ENCODE measurements at regions not wholly inside any gene's neighbourhood (a gene's known extent, or its start where the extent isn't known, plus 50 kb on each side); places are given as distances from the start of the nearest gene placed in this dataset.
"Not testable (repeated sequence)": the region's sequence is repeated elsewhere in the genome, so short reads cannot be mapped to it uniquely, and the experiment has no call there.

- H3K4me3 ChIP-seq (ENCODE audit: low read length) = no peak overlapping the region
- DNase-seq (ENCODE audit: low read depth) = no peak
- TF ChIP-seq, protein P1, sequence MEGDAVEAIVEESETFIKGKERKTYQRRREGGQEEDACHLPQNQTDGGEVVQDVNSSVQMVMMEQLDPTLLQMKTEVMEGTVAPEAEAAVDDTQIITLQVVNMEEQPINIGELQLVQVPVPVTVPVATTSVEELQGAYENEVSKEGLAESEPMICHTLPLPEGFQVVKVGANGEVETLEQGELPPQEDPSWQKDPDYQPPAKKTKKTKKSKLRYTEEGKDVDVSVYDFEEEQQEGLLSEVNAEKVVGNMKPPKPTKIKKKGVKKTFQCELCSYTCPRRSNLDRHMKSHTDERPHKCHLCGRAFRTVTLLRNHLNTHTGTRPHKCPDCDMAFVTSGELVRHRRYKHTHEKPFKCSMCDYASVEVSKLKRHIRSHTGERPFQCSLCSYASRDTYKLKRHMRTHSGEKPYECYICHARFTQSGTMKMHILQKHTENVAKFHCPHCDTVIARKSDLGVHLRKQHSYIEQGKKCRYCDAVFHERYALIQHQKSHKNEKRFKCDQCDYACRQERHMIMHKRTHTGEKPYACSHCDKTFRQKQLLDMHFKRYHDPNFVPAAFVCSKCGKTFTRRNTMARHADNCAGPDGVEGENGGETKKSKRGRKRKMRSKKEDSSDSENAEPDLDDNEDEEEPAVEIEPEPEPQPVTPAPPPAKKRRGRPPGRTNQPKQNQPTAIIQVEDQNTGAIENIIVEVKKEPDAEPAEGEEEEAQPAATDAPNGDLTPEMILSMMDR (conservative IDR thresholded peaks at IDR 0.05; ENCODE audit: low read length) = no peak
These were observed 56.9 kb upstream of the PRR5 start for GRCh38 chr22:44645083-44645482.

DNA sequence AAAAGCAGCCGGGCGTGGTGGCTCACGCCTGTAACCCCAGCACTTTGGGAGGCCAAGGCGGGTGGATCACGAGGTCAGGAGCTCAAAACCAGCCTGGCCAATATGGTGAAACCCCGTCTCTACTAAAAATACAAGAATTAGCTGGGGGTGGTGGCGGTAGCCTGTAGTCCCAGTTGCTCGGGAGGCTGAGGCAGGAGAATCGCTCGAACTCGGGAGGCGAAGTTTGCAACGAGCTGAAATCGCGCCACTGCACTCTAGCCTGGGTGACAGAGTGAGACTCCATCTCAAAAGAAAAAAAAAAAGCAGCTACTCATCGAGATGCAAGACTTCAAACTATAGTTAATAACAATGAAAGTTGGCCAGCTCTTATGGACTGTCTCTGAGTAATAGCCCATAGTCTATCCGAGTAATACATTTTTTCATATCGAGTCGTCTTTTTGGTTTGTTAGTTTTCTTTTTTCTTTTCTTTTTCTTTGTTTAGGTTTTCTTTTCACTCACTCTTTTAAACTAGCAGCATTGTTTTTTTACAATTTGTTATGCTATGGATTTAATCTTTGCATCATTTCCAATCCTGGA, 58.4 kb upstream of the PRR5 start:
- H3K4me3 ChIP-seq (ENCODE audit: low read length) = not testable (repeated sequence)
- DNase-seq (ENCODE audit: low read depth) = peak; percentile 19

GRCh38 chr22:44642096-44642644, 59.8 kb upstream of the PRR5 start:
- DNase-seq (ENCODE audit: low read depth) = no peak
- no peak overlapping the region for H3K4me3 ChIP-seq (ENCODE audit: low read length)
- TF ChIP-seq, protein P1 (conservative IDR thresholded peaks at IDR 0.05; ENCODE audit: low read length) = no peak

GRCh38 chr22:44640618-44641155, 61.3 kb upstream of the PRR5 start:
- TF ChIP-seq, protein P1 (conservative IDR thresholded peaks at IDR 0.05; ENCODE audit: low read length) = no peak
- DNase-seq (ENCODE audit: low read depth) = no peak

DNA sequence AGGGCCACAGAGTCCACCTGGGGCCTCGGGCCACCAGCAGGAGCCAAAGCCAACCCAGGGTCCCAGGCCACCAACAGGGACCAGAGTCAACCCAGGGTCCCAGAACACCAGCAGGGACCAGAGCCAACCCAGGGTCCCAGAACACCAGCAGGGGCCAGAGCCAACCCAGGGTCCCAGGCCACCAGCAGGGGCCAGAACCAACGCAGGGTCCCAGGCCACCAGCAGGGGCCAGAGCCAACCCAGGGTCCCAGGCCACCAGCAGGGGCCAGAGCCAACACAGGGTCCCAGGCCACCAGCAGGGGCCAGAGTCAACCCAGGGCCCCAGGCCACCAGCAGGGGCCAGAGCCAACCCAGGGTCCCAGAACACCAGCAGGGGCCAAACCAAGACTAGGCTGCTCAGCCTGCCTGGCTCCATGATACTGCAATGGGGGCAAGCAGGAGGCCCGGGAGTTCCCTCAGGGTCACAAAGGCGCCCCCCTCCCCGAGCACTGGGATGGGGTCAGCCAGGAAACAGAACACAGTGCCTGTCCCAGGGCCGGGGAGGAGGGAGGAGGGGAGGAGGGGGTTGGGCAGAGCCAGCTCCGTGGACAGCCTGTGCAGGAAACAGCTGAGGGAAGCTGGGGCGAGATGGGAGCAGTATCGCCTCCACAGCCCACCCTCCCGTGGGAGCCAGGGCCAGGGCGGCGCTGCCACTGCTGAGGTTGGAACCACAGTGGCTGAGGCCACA, 62.0 kb upstream of the PRR5 start:
- DNase-seq (ENCODE audit: low read depth) = no peak
- no peak overlapping the region for H3K4me3 ChIP-seq (ENCODE audit: low read length)
- TF ChIP-seq, protein P1 (conservative IDR thresholded peaks at IDR 0.05; ENCODE audit: low read length) = no peak

More at GRCh38 chr22:44640618-44641155, 61.3 kb upstream of the PRR5 start:
- H3K4me3 ChIP-seq (ENCODE audit: low read length) = no peak overlapping the region

- DNase-seq (ENCODE audit: low read depth) = peak; percentile 73
- TF ChIP-seq, protein P1 (conservative IDR thresholded peaks at IDR 0.05; ENCODE audit: low read length) = no peak
- no peak overlapping the region for H3K4me3 ChIP-seq (ENCODE audit: low read length)
These were observed 62.8 kb upstream of the PRR5 start for GRCh38 chr22:44638971-44639760.

- H3K4me3 ChIP-seq (ENCODE audit: low read length); DNase-seq (ENCODE audit: low read depth): not testable (repeated sequence)
These were observed 65.3 kb upstream of the PRR5 start for GRCh38 chr22:44636502-44637206.

DNA sequence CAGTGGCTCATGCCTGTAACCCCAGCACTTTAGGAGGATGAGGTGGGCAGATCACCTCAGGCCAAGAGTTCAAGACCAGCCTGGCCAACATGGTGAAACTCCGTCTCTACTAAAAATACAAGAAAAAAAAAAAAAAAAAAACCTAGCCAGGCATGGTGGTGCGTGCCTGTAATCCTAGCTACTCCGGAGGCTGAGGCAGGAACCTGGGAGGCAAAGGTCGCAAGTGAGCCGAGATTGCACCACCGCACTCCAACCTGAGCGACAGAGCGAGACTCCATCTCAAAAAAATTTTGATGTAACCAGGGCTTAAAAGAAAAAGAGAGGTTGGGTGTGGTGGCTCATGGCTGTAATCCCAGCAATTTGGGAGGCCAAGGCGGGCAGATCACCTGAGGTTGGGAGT, 66.4 kb upstream of the PRR5 start:
- DNase-seq (ENCODE audit: low read depth); H3K4me3 ChIP-seq (ENCODE audit: low read length): not testable (repeated sequence)

All from AG10803 (cell line).